GM18951 (cell line): ENCODE measurements at regions not wholly inside any gene's neighbourhood (a gene's known extent, or its start where the extent isn't known, plus 50 kb on each side); places are given as distances from the start of the nearest gene placed in this dataset.

Experiments
- POLR2A ChIP-seq: IDR thresholded peaks from 4 replicates; pipeline ENCODE4 v1.6.1; 2011; ENCODE audit warnings: mild to moderate bottlenecking; ENCODE audit not compliant: insufficient read length, insufficient read depth; ENCODE audit errors: extremely low read depth
- in situ Hi-C: fragments of 300-500 bp; cut with MboI; formaldehyde crosslinking; loops from one replicate; pipeline ENCODE4 v1.12.0; 2022; ENCODE audit warnings: low sequenced_read_pairs, mixed read lengths, inconsistent platforms; ENCODE audit not compliant: unreplicated experiment

- in situ Hi-C loops = no loop called here
- no peak for TF ChIP-seq POLR2A
Measured at GRCh38 chr11:25655636-25656035, 676.3 kb upstream of the ANO3 start.

DNA sequence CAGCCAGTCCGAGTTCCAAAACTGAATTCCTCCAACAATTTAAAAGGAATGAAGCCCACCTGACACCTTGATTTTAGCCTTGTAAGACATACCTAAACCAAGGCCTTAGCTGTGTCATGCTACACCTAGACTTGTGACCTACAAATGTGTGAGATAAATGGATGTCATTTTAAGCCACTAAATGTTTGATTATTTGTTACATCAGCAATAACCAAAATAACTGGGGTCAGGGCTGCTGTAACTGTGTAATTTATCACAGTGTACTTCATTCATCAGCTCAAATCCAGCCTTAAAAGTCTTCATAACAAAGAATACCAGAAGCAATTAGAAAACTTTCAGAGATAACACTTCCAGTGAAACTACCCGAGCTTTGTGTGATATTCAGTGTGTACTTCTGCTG lies 673.0 kb upstream of the ANO3 start:
- TF ChIP-seq POLR2A = no peak
- in situ Hi-C loops = no loop called here

GRCh38 chr11:25659706-25660105 lies 672.2 kb upstream of the ANO3 start:
- in situ Hi-C loops = no loop called here
- no peak for TF ChIP-seq POLR2A

DNA sequence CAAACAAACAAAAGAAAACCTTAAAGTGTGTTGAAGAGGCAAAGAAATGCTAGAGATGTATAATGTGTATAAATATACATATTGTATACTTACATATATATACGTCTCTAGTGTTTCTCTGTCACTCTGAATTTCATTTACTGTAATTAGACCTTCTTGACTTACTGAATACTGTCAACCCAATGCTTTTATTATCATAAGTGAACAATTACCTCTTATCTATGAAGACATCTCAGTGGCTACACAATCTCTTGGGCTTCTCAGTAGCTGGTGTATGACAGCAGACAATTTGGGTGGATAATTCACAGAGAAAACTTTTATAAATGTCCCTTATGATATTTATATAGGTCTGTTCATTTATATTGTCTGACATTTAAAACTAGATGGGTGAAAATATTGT lies 664.1 kb upstream of the ANO3 start:
- TF ChIP-seq POLR2A = no peak
- in situ Hi-C loops = no loop called here

DNA sequence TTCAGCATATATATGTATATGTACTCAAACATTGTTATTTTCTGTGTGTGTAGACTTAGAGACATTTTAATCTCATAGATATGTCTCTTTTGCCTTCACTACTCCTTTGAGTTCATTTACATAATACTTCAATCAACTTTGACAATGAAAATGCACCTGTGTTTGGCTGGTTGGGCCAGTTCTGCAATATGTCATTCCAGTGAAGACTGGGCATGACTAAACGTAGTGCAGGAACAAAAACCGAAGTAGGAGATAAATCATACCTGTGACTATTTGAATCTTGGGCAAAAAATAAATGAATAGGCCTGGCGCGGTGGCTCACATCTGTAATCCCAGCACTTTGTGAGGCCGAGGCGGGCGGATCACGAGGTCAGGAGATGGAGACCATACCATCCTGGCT lies 640.0 kb upstream of the ANO3 start:
- in situ Hi-C loops = no loop called here
- no peak for TF ChIP-seq POLR2A

GRCh38 chr11:25702417-25702816 lies 629.5 kb upstream of the ANO3 start:
- no peak for TF ChIP-seq POLR2A
- in situ Hi-C loops = no loop called here

- in situ Hi-C loops = no loop called here
Measured at GRCh38 chr11:25710975-25711374, 621.0 kb upstream of the ANO3 start.

GRCh38 chr11:25727944-25728343 lies 604.0 kb upstream of the ANO3 start:
- no peak for TF ChIP-seq POLR2A
- in situ Hi-C loops = no loop called here

More at GRCh38 chr11:25710975-25711374, 621.0 kb upstream of the ANO3 start:
- TF ChIP-seq POLR2A = no peak

DNA sequence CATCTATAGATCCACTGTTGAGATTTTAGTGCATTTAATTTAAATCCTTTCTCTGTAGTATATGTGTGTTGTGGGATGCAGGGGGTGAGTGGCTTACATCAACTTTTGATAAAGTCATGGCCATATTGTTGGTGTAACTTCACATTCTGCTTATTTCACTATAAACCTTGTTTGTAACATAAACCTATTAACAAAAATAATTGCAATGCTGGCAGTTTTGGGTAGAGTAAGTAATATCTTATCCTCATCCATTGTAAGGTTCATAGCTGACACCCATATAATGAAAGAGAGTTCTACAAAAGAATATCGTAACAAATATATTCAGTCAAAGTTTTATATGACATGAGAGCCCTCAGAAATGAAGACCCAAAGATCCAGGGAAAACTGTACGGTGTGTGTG lies 601.7 kb upstream of the ANO3 start:
- no peak for TF ChIP-seq POLR2A
- in situ Hi-C loops = no loop called here

GRCh38 chr11:25733777-25734176 lies 598.2 kb upstream of the ANO3 start:
- no peak for TF ChIP-seq POLR2A
- in situ Hi-C loops = no loop called here

DNA sequence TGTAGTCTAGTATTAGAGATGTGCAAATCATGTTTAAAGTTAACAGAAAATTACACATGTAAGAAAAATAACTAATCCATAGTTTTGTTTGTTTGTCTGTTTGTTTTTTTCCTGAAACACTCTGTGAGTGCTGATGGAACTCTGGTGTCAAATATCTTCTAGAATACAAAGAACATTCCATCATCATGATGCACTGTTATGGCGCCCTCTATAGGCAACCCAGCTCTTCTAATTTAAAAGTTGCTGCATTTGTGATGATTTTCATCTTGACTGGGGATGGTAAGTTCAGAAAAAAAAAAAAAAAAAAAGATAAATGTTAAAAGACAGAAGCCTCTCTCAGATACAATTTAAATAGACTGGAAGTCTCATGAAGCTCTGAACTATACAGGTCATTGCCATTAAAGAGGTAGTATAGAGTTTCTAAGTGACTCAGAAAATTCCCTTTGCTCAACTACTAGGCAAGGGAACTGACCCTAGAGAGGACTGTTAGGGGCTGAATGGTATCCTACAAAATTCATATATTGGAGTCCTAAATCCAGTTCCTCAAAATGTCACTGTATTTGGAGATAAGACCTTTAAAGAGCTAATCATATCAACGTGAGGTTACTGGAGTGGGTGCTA lies 597.2 kb upstream of the ANO3 start:
- in situ Hi-C loops = no loop called here
- no peak for TF ChIP-seq POLR2A

GRCh38 chr11:25737071-25737675 lies 594.8 kb upstream of the ANO3 start:
- TF ChIP-seq POLR2A = no peak
- in situ Hi-C loops = no loop called here

DNA sequence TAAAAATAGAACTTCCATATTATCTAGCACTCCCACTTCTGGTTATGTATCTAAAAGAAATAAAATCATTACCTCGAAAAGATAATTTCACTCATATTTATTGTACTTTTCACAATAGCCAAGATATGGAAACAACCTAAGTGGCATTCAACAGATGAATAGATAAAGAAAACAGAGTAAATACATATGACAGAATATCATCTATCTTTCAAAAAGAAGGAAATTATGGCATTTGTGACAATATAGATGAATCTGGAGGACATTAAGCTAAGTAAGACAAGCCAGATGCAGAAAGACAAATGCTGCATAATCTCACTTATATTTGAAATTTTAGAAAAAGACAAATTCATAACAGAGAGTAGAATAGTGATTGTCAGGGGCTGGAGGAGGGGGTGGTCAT lies 590.0 kb upstream of the ANO3 start:
- in situ Hi-C loops = no loop called here
- no peak for TF ChIP-seq POLR2A

DNA sequence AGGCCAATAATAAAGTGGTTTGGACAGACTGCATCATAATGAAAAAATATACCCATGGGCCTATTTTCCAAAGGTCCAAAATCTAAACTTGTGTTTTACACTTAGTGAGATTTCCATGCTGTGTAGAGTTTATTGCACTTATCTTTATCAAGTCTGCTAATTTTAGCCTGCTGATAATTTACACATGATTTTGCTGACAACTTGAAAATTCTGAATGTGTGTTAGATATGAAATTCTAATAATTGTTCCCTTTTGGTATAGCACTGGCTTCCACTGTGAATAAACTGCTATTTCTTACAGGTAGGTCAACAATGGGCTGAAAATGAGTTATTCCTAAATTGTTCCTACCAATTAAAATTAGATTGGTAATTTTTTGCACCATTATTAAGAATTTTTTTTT lies 589.1 kb upstream of the ANO3 start:
- TF ChIP-seq POLR2A = no peak
- in situ Hi-C loops = no loop called here

- TF ChIP-seq POLR2A = no peak
- in situ Hi-C loops = no loop called here
Measured at GRCh38 chr11:25755381-25755780, 576.5 kb upstream of the ANO3 start.

DNA sequence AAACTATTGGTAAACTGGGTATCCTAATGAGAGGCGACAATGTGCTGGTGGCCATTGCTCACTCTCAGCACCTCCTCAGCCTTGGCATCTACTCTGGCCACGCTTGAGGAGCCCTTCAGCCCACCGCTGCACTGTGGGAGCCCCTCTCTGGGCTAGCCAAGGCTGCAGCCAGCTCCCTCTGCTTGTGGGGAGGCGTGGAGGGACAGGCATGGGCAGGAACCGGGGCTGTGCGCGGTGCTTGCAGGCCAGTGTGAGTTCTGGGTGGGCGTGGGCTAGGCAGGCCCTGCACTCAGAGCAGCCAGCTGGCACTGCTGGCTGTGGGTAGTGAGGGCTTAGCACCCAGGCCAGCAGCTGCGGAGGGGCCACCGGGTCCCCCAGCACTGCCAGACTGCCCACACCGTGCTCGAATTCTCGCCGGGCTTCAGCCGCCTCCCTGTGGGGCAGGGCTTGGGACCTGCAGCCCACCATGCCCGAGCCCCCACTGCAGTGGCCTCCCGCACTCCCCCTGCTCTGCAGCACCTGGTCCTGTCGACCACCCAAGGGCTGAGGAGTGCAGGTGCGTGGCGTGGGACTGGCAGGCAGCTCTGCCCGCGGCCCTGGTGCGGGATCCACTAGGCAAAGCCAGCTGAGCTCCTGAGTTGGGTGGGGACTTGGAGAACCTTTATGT lies 575.9 kb upstream of the ANO3 start:
- no peak for TF ChIP-seq POLR2A
- in situ Hi-C loops = no loop called here
